ENCODE measurements at regions not wholly inside any gene's neighbourhood (a gene's known extent, or its start where the extent isn't known, plus 50 kb on each side); places are given as distances from the start of the nearest gene placed in this dataset.

- no peak for TF ChIP-seq CTCF (IDR thresholded peaks at IDR 0.05; ENCODE audit: poor library complexity, severe bottlenecking)
- TF ChIP-seq TAF1 (IDR thresholded peaks at IDR 0.05; ENCODE audit: low read depth): no peak
These were observed 389.0 kb upstream of the SORCS1 start for GRCh38 chr10:107553470-107553869.
